ENCODE measurements at regions not wholly inside any gene's neighbourhood (a gene's known extent, or its start where the extent isn't known, plus 50 kb on each side); places are given as distances from the start of the nearest gene placed in this dataset.

DNA sequence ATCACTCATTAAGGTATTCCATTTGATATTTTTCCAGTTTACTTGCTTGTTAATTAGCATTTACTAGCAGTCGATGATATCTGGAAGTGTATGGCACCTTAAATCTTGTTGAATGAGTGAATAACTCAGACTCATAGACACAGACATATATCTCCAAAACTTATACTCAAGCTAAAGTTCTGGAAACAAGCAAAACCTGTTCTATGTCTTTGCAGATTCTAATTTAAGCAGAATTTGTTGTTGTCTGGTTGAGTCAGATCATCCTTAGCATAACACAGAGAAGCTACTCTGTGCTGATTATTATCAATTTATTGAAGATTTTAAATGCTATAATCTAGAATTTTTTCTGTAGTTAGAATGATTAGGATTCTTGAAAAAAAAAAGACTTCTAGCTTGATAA is 296.2 kb downstream of the MDFIC start:
- TF ChIP-seq KDM2B (CRISPR knock-in tag; IDR thresholded peaks at IDR 0.05) (no peak), POLR2AphosphoS5 (IDR thresholded peaks at IDR 0.05; ENCODE audit: control insufficient read depth, insufficient read depth, low read depth, low read length) (no peak), USF2 (CRISPR knock-in tag; IDR thresholded peaks at IDR 0.05) (no peak), ZNF184 (CRISPR knock-in tag; IDR thresholded peaks at IDR 0.05) (no peak), ZNF561 (CRISPR knock-in tag; conservative IDR thresholded peaks at IDR 0.05) (no peak), EP300 (IDR thresholded peaks at IDR 0.05; ENCODE audit: low read length) (no peak)
